Chondrocyte (in vitro differentiated cells): ENCODE measurements at regions not wholly inside any gene's neighbourhood (a gene's known extent, or its start where the extent isn't known, plus 50 kb on each side); places are given as distances from the start of the nearest gene placed in this dataset.

Experiments
- DNase-seq: peaks from one replicate; pipeline ENCODE4 v3.0.0; 2021; ENCODE audit warnings: mixed read lengths, low spot score
- H3K27ac Mint-ChIP-seq: one replicate; pipeline ENCODE4 v1.8.0; 2021; ENCODE audit warnings: mild to moderate bottlenecking, moderate library complexity, mixed read lengths; ENCODE audit not compliant: unreplicated experiment
- H3K27me3 Mint-ChIP-seq: 2 replicates; pipeline ENCODE4 v1.8.0; 2021; ENCODE audit warnings: low read depth, mixed read lengths
- H3K36me3 Mint-ChIP-seq: 2 replicates; pipeline ENCODE4 v1.8.0; 2021; ENCODE audit warnings: low read depth, mixed read lengths
- H3K4me1 Mint-ChIP-seq: 2 replicates; pipeline ENCODE4 v1.8.0; 2021; ENCODE audit warnings: low read depth, mild to moderate bottlenecking, mixed read lengths
- H3K4me3 Mint-ChIP-seq: one replicate; pipeline ENCODE4 v1.8.0; 2021; ENCODE audit warnings: mild to moderate bottlenecking, moderate library complexity, mixed read lengths; ENCODE audit not compliant: unreplicated experiment
- H3K9me3 Mint-ChIP-seq: 2 replicates; pipeline ENCODE4 v1.8.0; 2021; ENCODE audit warnings: low read depth, mixed read lengths
- CTCF ChIP-seq: fragments of 200-600 bp; sonication (generic); IDR thresholded peaks from 2 replicates; pipeline ENCODE4 v1.5.0; 2021; ENCODE audit warnings: antibody characterized with exemption, mild to moderate bottlenecking, moderate library complexity

DNA sequence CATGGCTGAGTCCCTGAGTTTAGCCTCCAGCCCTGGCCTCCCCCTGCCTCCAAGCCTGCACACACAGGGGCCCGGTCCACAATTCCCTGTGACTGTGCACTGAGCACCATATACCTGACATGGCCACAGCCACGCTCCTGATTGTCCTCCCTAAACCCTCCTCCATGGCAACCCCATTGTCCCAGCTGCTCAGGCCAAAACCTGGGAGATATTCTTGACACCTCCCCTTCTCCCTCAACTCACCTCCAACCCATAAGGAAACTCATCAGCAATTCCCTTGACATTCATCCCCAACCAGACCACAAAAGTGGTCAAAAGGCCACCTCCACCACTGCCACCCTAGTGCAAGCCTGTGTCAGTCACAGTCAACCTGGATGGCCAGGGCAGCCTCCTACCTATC, 107.5 kb upstream of the MVB12B start:
- H3K27me3 Mint-ChIP-seq = peaks cover 37% of the 10 kb centered on the region

GRCh38 chr9:126219648-126220063, 107.0 kb upstream of the MVB12B start:
- TF ChIP-seq CTCF = no peak
- peaks cover 5% of the 10 kb centered on the region for H3K36me3 Mint-ChIP-seq
- no peak overlapping the region for H3K27ac Mint-ChIP-seq
- peaks cover 21% of the 10 kb centered on the region for H3K9me3 Mint-ChIP-seq
- peaks cover 41% of the 10 kb centered on the region for H3K27me3 Mint-ChIP-seq
- H3K4me1 Mint-ChIP-seq = no peaks in the 10 kb centered on the region
- DNase-seq = no peak
- no peak overlapping the region for H3K4me3 Mint-ChIP-seq

More for the DNA sequence above, 107.5 kb upstream of the MVB12B start:
- peaks cover 24% of the 10 kb centered on the region for H3K9me3 Mint-ChIP-seq
- no peak overlapping the region for H3K4me3 Mint-ChIP-seq
- H3K4me1 Mint-ChIP-seq = no peaks in the 10 kb centered on the region
- DNase-seq = no peak
- TF ChIP-seq CTCF = no peak
- no peak overlapping the region for H3K27ac Mint-ChIP-seq
- peaks cover 6% of the 10 kb centered on the region for H3K36me3 Mint-ChIP-seq

GRCh38 chr9:126221480-126221879, 105.1 kb upstream of the MVB12B start:
- Mint-ChIP-seq H3K4me3 (no peak overlapping the region), H3K9me3 (peaks cover 13% of the 10 kb centered on the region), H3K27ac (no peak overlapping the region), H3K4me1 (no peaks in the 10 kb centered on the region), H3K36me3 (no peaks in the 10 kb centered on the region), H3K27me3 (peaks cover 36% of the 10 kb centered on the region)
- DNase-seq = no peak
- no peak for TF ChIP-seq CTCF

DNA sequence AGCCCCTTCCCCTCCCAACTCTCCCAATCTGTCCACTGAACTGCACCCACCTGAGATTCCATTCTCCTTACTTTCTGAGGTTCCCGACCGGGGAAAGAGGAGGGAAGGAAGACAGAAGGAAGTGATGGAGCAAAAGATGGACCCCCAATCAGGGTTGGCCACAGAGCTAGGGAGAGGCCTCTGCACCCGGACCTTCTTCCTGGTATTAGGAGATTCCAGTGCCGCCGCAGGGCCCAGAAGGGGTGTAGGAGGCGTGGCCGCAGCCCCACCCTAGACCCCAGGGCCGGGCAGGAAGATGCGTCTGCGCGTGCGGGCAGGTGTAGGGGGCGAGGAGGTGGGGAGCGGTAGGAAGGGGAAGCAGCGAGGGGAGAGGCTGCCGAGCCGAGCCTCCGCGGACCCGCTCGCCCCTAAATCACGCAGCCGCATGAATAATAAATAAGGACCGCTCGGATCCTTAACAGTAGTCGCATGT, 104.2 kb upstream of the MVB12B start:
- no peak overlapping the region for H3K27ac Mint-ChIP-seq
- H3K36me3 Mint-ChIP-seq = no peaks in the 10 kb centered on the region
- H3K9me3 Mint-ChIP-seq = peaks cover 13% of the 10 kb centered on the region
- peaks cover 41% of the 10 kb centered on the region for H3K27me3 Mint-ChIP-seq
- no peak for TF ChIP-seq CTCF
- no peak for DNase-seq
- no peaks in the 10 kb centered on the region for H3K4me1 Mint-ChIP-seq
- no peak overlapping the region for H3K4me3 Mint-ChIP-seq

GRCh38 chr9:126222835-126223431, 103.7 kb upstream of the MVB12B start:
- peaks cover 13% of the 10 kb centered on the region for H3K9me3 Mint-ChIP-seq
- no peaks in the 10 kb centered on the region for H3K4me1 Mint-ChIP-seq
- DNase-seq = no peak
- H3K27ac Mint-ChIP-seq = no peak overlapping the region
- H3K27me3 Mint-ChIP-seq = peaks cover 37% of the 10 kb centered on the region
- no peak overlapping the region for H3K4me3 Mint-ChIP-seq
- no peaks in the 10 kb centered on the region for H3K36me3 Mint-ChIP-seq
- TF ChIP-seq CTCF = no peak
